ENCODE measurements at regions not wholly inside any gene's neighbourhood (a gene's known extent, or its start where the extent isn't known, plus 50 kb on each side); places are given as distances from the start of the nearest gene placed in this dataset.
"Not testable (repeated sequence)": the region's sequence is repeated elsewhere in the genome, so short reads cannot be mapped to it uniquely, and the experiment has no call there.

- DNase-seq, result no peak
These were observed 155.0 kb upstream of the CRBN start for GRCh38 chr3:3334491-3334890.

GRCh38 chr3:3333571-3333970, 154.1 kb upstream of the CRBN start:
- DNase-seq, result no peak

GRCh38 chr3:3316521-3316920, 137.0 kb upstream of the CRBN start:
- DNase-seq, result no peak

GRCh38 chr3:3315846-3316245, 136.4 kb upstream of the CRBN start:
- DNase-seq, result no peak

GRCh38 chr3:3309887-3310286, 130.4 kb upstream of the CRBN start:
- DNase-seq, result no peak

GRCh38 chr3:3308809-3309208, 129.3 kb upstream of the CRBN start:
- no peak for DNase-seq

GRCh38 chr3:3307491-3307890, 128.0 kb upstream of the CRBN start:
- DNase-seq, result no peak

GRCh38 chr3:3305841-3306240, 126.3 kb upstream of the CRBN start:
- no peak for DNase-seq

- DNase-seq, result no peak
These were observed 125.6 kb upstream of the CRBN start for GRCh38 chr3:3305084-3305483.

GRCh38 chr3:3303636-3304035, 124.1 kb upstream of the CRBN start:
- no peak for DNase-seq

GRCh38 chr3:3302964-3303363, 123.5 kb upstream of the CRBN start:
- DNase-seq, result peak; percentile 9

- DNase-seq, result no peak
These were observed 122.0 kb upstream of the CRBN start for GRCh38 chr3:3301476-3301875.

- no peak for DNase-seq
These were observed 117.5 kb upstream of the CRBN start for GRCh38 chr3:3296979-3297381.

- DNase-seq, result no peak
These were observed 116.1 kb upstream of the CRBN start for GRCh38 chr3:3295586-3295985.

GRCh38 chr3:3291756-3292283, 112.3 kb upstream of the CRBN start:
- DNase-seq, result not testable (repeated sequence)

GRCh38 chr3:3288255-3288654, 108.8 kb upstream of the CRBN start:
- no peak for DNase-seq

- no peak for DNase-seq
These were observed 106.5 kb upstream of the CRBN start for GRCh38 chr3:3286014-3286413.

- no peak for DNase-seq
These were observed 101.5 kb upstream of the CRBN start for GRCh38 chr3:3281024-3281423.

GRCh38 chr3:3280396-3280795, 100.9 kb upstream of the CRBN start:
- no peak for DNase-seq

GRCh38 chr3:3278073-3278472, 98.6 kb upstream of the CRBN start:
- no peak for DNase-seq

GRCh38 chr3:3276630-3277029, 97.1 kb upstream of the CRBN start:
- no peak for DNase-seq

GRCh38 chr3:3264796-3265195, 85.3 kb upstream of the CRBN start:
- no peak for DNase-seq

GRCh38 chr3:3260870-3261269, 81.4 kb upstream of the CRBN start:
- no peak for DNase-seq

GRCh38 chr3:3259181-3259580, 79.7 kb upstream of the CRBN start:
- DNase-seq, result no peak

GRCh38 chr3:3258281-3258680, 78.8 kb upstream of the CRBN start:
- no peak for DNase-seq

Data from muscle of arm (tissue), 1 donor.